ENCODE measurements at regions not wholly inside any gene's neighbourhood (a gene's known extent, or its start where the extent isn't known, plus 50 kb on each side); places are given as distances from the start of the nearest gene placed in this dataset.
"Not testable (repeated sequence)": the region's sequence is repeated elsewhere in the genome, so short reads cannot be mapped to it uniquely, and the experiment has no call there.

- no peak for DNase-seq
These were observed 151.5 kb upstream of the PDE1C start for GRCh38 chr7:32221736-32222135.

DNA sequence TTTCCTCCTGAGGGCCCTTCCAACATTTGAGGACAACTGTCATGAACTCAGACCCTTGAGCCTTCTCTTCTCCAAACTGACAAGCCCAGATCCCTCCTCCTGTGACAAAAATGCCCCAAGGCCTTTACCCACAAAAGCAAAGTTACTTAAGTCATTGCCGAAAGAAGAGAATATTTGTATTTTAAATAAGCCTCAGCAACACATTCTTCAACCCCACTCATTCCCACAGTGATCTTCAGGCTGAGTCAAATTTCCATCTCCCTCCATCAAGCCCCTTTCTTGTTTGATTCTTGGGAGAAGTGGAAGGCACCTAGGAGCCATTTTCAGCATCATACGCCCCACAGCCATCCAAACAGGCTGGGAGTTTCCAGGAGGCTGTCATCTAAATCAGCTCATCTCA is 150.8 kb upstream of the PDE1C start:
- no peak for DNase-seq

- DNase-seq: not testable (repeated sequence)
These were observed 149.6 kb upstream of the PDE1C start for GRCh38 chr7:32219831-32220230.

- DNase-seq: no peak
These were observed 149.2 kb upstream of the PDE1C start for GRCh38 chr7:32219416-32219815.

DNA sequence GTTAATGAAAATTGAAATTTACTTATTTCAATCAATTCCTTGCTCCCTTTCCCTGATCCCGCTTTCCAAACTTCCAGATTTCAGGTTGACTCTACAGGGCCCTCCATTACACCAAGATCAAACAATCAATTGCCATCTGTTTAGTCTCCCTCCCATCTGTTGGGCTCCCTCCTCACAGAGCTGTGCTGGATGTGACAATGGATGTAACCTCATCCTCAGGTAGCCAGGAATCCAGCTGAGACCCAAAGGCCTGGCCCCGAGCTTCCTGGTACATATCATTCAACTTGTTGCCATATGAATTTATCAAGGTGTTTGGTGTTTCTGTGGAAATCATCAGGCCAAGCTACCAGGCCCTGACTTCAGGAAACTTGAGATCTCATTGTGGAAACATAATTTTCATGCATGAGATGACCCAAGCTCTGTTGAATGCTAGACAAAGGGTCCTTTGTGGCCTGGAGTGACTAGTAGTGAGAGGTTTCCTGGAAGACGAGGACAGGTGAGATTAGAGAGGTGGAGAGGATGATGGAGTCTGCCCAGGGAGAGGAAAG is 148.6 kb upstream of the PDE1C start:
- DNase-seq: no peak

DNA sequence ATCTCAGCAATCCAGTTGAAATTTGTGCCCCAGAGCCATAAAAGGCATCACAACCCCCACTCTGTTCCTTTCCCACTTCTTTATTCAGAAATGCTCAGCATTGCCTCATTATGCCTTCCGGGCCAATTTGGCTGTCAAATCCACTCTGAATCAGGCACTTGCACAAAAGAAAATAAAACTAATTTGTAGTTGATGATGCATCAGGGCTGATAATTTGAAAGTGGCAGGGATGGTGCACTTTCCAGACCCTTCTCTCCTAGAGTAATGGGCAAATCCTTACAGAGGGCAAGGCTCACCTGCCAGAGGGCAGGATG is 147.9 kb upstream of the PDE1C start:
- DNase-seq: no peak

DNA sequence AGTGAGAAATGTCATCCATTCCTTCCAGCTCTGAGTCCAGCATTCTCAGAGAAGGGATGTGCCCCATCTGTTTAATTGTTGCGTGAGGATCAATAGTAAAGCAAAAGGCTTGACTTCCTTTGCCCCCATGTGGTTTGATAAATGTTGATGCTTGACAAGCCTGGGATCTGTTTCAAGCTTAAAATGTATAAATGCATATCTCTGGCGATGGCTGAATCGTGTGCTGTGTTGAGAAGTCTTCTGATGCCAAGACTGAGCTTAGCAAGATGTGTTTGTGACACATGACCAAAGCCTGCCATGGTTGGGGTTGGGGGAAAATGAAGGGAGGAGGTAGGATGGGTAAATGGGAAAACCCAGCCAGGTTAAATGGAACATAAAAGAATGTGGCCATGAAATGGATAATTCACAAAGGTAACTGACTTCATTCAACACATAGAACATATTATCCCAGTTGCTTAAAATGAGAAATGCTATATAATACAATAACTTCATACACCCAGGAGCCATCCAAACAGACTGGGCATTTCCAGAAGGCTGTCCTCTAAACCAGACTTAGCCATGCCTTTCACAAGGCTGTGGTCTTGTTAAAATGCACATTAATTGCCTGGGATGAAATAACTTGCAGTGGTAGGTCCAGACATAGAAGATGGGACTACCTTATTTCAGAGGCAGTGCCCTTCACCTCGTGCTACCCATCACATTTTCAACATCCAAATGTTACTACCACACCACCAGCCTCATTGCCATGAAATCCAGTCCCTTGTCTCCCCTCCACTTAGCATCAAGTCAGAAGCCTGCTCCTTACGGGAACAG is 147.3 kb upstream of the PDE1C start:
- DNase-seq: no peak

- no peak for DNase-seq
These were observed 146.6 kb upstream of the PDE1C start for GRCh38 chr7:32216759-32217158.

DNA sequence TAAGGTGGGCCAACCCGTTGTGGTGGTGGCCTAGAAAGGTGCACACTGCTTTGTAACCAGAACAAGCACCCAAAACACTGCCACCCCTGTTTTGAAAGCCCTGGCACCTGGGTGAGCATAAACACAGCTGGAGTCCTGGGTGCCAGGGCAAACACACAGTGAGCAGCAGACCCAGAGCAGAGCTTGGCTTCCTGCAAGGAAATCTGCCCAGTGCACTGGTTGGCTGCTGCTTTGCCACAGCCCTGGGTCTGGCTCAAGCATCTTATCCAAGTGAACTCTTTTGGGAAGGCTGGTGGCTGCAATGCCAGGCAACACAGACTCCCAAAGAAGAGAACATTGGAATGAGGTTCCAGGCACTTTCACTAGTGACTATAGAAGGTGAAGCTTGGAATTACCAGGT is 145.5 kb upstream of the PDE1C start:
- DNase-seq: no peak

GRCh38 chr7:32214913-32215312 is 144.7 kb upstream of the PDE1C start:
- DNase-seq: no peak

DNA sequence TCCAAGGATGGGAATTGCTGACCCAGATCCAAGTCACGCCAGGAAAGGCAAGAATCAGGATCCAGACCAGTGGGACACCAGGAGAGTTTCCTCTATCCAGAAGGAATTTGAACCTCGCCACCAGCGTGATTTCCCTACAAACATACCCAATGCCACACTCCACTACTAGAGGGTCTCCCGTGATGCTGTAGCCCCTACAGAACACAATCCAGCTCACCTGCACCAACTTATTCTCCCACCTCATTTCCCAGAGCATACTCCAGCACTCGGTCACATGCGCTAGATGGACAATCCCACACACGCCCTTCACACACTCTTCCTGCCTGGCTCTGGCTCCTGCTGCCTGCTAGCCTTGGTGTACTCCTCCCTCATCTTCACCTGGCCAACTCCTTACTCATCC is 142.1 kb upstream of the PDE1C start:
- DNase-seq: no peak

DNA sequence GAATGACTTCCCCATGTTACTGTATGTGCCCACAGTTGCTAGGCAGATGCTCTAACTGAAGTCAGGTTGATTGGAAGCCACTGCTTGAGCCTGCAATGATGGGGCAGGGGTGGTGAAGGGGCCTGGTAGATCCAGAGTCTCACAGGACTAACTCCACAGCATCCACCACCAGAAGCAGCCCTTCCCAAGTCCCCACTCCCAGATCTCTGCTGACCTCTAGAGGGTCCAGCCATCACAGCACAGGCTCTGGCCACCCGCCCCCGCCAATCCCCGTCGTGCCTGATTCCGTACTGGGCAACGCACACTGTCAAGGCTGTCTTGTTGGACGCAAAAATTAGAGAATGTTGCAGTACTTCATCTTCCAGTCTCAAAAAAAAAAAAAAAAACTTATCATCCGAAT is 136.8 kb upstream of the PDE1C start:
- DNase-seq: no peak

- no peak for DNase-seq
These were observed 136.3 kb upstream of the PDE1C start for GRCh38 chr7:32206488-32206887.

- not testable (repeated sequence) for DNase-seq
These were observed 135.2 kb upstream of the PDE1C start for GRCh38 chr7:32205298-32205824.

DNA sequence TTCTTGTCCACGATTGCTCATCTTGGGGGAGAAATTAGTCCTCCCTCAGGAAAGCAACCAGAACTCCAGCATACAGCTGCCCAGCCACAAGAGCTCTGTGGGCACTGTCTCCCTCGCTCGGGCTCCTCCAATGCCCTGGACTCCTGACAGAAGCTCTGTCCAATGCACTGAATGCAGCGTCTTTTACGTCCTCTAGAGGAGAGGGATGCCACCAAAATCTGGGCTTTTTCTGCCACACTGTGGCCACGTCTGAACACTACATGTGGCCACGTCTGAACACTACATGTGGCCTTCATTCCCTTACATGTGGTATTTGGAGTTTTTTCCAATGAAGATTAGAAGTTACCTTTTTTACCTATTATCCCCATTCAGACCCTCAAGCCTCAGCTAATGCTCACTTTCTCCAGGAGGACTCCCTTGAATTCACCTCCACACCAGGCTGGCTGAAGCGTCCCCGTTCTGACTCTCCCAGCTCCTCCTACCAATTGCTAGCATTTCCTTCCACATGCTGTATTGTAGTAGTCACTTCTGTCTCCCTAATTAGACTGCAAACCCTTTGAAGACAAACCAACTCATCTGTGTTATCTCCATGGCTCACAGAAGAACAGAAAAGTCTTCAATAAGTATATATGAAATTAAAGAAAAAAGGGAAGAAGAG is 134.3 kb upstream of the PDE1C start:
- DNase-seq: peak; percentile 37

- no peak for DNase-seq
These were observed 130.4 kb upstream of the PDE1C start for GRCh38 chr7:32200646-32201045.

DNA sequence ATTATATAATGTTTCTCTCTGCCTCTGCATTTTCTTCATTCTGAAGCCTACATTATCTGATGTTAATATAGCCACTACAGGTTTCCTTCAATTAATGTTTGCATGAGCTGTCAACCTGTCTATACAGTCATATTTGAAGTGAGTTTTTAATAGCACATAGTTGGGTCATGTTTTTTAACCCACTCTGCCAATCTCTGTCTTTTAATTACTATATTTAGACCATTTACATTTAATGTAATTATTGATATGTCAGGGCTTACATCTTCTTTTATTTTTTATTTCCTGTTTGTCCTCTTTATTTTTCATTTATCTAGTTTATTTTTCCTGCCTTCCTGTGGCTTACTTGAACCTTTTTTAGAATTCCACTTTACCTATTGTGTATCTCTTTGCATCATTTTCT is 124.3 kb upstream of the PDE1C start:
- no peak for DNase-seq

DNA sequence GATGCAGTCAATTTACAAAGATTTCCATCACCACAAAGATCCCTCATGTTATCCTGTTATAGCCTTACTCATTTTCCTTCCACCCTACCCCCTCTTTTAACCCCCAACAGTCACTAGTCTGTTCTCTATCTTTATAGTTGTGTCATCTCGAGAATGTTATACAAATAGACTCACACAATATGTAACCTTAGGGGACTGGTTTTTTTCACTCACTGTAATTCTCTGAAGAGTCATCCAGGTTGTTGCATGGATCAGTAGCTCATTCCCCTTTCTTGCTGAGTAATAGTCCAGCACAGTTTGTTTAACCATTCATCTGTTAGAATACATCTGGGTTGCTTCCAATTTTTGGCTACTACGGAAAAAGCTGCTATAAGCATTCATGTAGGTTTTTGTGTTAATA is 121.1 kb upstream of the PDE1C start:
- DNase-seq: no peak

DNA sequence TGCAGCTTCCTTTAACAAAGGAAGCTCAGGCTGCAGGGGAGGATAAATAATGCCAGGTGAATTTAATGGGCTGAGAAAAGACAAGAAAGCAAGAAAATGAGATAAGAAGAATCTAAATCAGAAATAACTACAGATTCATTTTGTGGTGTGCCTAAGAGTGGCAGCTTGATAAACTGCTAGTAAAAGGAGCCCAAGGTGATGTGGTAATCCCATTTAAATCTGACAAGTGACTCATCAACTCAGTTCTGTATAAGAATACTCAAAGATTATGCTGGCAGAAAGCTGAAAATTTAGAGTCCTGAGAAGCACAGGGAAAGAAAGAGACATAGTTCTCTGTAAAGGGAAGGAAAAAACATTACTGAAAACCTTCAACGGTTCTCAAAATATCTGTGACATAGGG is 109.4 kb upstream of the PDE1C start:
- no peak for DNase-seq

DNA sequence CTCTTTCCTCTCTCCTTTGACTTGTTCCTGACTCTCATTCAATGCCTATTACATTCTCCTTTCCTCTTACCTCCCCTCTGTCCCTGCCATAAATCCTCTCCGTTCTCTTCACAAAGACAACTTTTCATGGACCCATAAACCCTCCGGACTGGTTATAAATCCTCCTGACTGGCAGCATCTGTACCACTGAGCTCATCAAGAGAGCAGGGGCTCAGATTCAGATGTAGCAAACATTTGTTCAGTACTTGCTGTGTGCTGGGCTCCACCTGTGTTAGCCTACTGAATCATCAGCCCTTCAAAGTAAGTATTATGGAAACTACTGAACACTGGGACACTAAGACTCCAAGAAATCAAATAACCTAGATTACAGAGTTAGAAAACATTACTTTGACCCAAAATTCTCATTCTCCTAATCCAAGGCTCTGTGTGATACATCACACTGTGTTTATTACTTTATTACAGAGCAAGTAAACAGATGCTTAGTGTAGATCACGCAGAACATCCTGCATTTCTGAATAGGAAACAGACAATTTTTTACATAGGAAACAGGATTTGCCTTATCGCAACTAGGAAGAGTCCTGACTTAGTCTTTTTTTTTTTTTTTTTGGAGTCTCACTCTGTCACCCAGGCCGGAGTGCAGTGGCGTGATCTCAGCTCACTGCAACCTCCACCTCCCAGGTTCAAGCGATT is 108.6 kb upstream of the PDE1C start:
- DNase-seq: no peak

- no peak for DNase-seq
These were observed 107.0 kb upstream of the PDE1C start for GRCh38 chr7:32177232-32177631.

DNA sequence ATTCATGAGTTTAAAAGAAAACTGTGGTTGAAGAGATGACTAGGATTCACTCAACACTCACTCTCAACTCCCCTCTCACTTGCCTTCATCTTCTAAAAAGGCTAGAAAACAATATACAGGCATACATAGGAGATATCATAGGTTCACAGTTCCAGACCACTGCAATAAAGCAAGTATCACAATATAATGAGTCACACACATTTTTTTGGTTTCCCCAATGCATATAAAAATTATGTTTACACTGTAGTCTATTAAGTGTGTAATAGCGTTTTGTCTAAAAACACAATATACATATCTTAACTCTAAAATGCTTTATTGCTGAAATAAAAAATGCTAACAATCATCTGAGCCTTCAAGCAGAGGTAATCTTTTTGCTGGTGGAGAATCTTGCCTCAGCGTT is 104.9 kb upstream of the PDE1C start:
- DNase-seq: no peak

DNA sequence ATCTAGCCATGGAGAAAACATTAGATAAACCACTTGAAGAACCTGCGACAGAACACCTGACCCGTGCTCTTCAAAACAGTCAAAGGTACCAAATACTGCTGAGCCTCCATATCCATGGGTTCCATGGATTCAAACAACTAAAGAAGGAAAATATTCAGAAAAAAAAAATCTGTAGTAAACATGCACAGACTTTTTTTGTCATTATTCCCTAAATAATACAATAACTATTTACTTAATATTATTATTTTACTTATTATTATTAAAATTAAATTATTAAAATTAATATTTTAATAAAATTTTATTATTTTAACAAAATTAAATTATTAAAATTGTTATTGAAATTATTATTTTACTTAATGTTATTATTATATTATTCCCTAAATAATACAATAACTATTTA is 101.0 kb upstream of the PDE1C start:
- DNase-seq: no peak

- DNase-seq: no peak
These were observed 100.6 kb upstream of the PDE1C start for GRCh38 chr7:32170838-32171237.
